Psoas muscle (tissue), 7 donors: ENCODE measurements at regions not wholly inside any gene's neighbourhood (a gene's known extent, or its start where the extent isn't known, plus 50 kb on each side); places are given as distances from the start of the nearest gene placed in this dataset.

ENCODE experiments used
- ATAC-seq, 4 donors: fragments of 200-7000 bp; cut with Tn5 transposase; one replicate each; pipeline ENCODE4 v1.9.1; 2020; ENCODE audit warnings: moderate library complexity in 3 of 4, mild to moderate bottlenecking in 2 of 4
- DNase-seq, 2 donors: peaks; one replicate each; pipeline ENCODE4 v3.0.0-alpha.2; 2020
- H3K27ac ChIP-seq: fragments of 200-600 bp; one replicate; pipeline ENCODE4 v1.8.0; 2022
- H3K27me3 ChIP-seq, 3 donors: fragments of 200-600 bp in 1 of 3; one replicate each; pipeline versions ENCODE4 v1.6.1 to v1.8.0; 2013 to 2022; ENCODE audit warnings: low read length in 2 of 3, mild to moderate bottlenecking in 2 of 3, moderate library complexity in 1 of 3; ENCODE audit not compliant: insufficient read depth in 3 of 3
- H3K36me3 ChIP-seq, 2 donors: fragments of 200-600 bp in 1 of 2; one replicate each; pipeline versions ENCODE4 v1.6.1 to v1.8.0; 2013 to 2022; ENCODE audit warnings: low read depth in 1 of 2, mild to moderate bottlenecking in 1 of 2, moderate library complexity in 1 of 2; ENCODE audit not compliant: insufficient read depth in 1 of 2
- H3K4me1 ChIP-seq: fragments of 200-600 bp; one replicate; pipeline ENCODE4 v1.8.0; 2022
- H3K4me3 ChIP-seq: fragments of 200-600 bp; one replicate; pipeline ENCODE4 v1.8.0; 2022; ENCODE audit warnings: mild to moderate bottlenecking
- H3K9me3 ChIP-seq: fragments of 200-600 bp; one replicate; pipeline ENCODE4 v1.8.0; 2022
- CTCF ChIP-seq: fragments of 200-600 bp; IDR thresholded peaks from one replicate; pipeline ENCODE4 v1.8.0; 2022; ENCODE audit warnings: antibody characterized with exemption
- WGBS, 3 donors: extraction: QIAGEN DNeasy Blood & Tissue Kit; methylation state at CpG; one replicate each; pipeline versions ENCODE4 v1.1.6 to v1.1.7; 2013; 5-methylcytosine and 5-hydroxymethylcytosine counted together
- intact Hi-C, 2 donors: fragments of 100-400 bp; cut with DNase I; formaldehyde crosslinking; loops; one replicate each; pipeline versions ENCODE4 v1.11.0 to v1.14.2; 2022
- donor health status: healthy with polysubstance abuse.
- donor health status: DM: no; HTN: no; CAD: no; lungs with moderate emphysema.
- donor health status: Bipolar disorder and iron deficiency.
- donor health status: healthy.
- donor health status: DM: yes; HTN: yes; CAD: no.
- donor health status: DM: no; HTN: no; CAD: no.
- donor health status: DM: yes; HTN: yes; CAD: no.

DNA sequence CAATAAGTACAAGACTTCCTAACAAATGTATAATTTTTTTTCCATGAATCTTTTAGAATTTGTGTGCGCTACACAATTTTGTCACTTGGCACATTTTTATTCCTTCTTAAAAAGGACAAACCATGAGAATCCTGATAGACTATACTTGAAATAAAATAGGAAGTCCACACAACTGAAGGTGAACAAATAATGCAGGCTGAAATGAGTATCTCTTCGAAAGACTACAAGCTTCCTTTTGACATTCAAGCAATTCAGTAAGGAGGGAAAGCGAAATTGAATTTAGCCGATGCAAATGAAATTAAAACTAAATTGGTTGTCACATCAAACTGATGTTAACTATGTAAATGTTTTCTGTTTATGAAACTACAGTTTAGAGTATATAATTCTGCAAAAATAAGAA, 374.4 kb upstream of the CCNH start:
- intact Hi-C loops = loop anchor here in 1 of 2 donors (10.0 kb wide), 1 partner anchor 358 kb away; no protein-coding TSS in a partner anchor
- no peak for DNase-seq
- Histone ChIP-seq H3K27ac (no peak overlapping the region), H3K36me3 (no peaks in the 10 kb centered on the region), H3K27me3 (peaks cover 0 to 10% (median 0%) of the 10 kb centered on the region in 3 donors), H3K4me1 (no peaks in the 10 kb centered on the region), H3K9me3 (no peaks in the 10 kb centered on the region), H3K4me3 (no peak overlapping the region)
- ATAC-seq = no peak
- TF ChIP-seq CTCF = no peak
- WGBS, 3 donors = 65 to 78% (median 66%) methylated on average over 4 of the region's 4 CpGs

DNA sequence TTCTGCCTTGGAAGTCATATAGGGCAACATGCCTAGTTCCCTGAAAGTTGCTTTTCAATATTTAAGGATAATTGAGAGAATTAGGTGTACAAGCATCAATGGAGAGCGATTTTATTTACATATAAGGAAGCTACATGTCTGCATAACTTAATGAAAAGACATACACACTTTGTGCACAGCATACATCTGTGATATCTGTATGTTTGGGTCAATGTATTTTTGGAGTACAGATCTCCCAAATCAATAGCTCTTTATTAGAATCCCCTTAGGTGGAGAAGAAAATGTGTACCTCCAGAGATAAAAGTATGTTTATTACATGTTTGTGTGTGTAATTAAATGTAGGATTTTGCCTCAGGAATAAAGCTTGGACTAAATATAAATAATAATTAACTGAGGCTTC, 373.7 kb upstream of the CCNH start:
- DNase-seq (no peak), ATAC-seq (no peak)
- Histone ChIP-seq H3K27ac (no peak overlapping the region), H3K4me3 (no peak overlapping the region), H3K36me3 (no peaks in the 10 kb centered on the region), H3K27me3 (peaks cover 0 to 10% (median 0%) of the 10 kb centered on the region in 3 donors), H3K9me3 (no peaks in the 10 kb centered on the region), H3K4me1 (no peaks in the 10 kb centered on the region)
- intact Hi-C loops = loop anchor here in 1 of 2 donors (10.0 kb wide), 1 partner anchor 358 kb away; no protein-coding TSS in a partner anchor
- 40 to 60% (median 54%) methylated on average over 1 of the region's 1 CpG for WGBS, 3 donors
- TF ChIP-seq CTCF = no peak

- Histone ChIP-seq H3K9me3 (no peaks in the 10 kb centered on the region), H3K27ac (no peak overlapping the region), H3K36me3 (no peaks in the 10 kb centered on the region), H3K4me3 (no peak overlapping the region), H3K27me3 (peaks cover 0 to 10% (median 0%) of the 10 kb centered on the region in 3 donors), H3K4me1 (no peaks in the 10 kb centered on the region)
- 22 to 40% (median 40%) methylated on average over 4 of the region's 4 CpGs for WGBS, 3 donors
- ATAC-seq (no peak), DNase-seq (no peak)
- intact Hi-C loops = loop anchor here in 1 of 2 donors (10.0 kb wide), 1 partner anchor 359 kb away; no protein-coding TSS in a partner anchor
- TF ChIP-seq CTCF = no peak
These were observed 373.0 kb upstream of the CCNH start for GRCh38 chr5:87785554-87786335.

GRCh38 chr5:87784879-87785495, 372.3 kb upstream of the CCNH start:
- ATAC-seq = no peak

More at GRCh38 chr5:87784879-87785495, 372.3 kb upstream of the CCNH start:
- no peak for TF ChIP-seq CTCF
- WGBS, 3 donors = 70 to 82% (median 81%) methylated on average over 4 of the region's 4 CpGs
- H3K27ac ChIP-seq = no peak overlapping the region
- DNase-seq = no peak
- H3K9me3 ChIP-seq = no peaks in the 10 kb centered on the region
- intact Hi-C loops = loop anchor here (5.0 to 10.0 kb wide), 3 partner anchors 360 to 907 kb away; no protein-coding TSS in a partner anchor
- H3K27me3 ChIP-seq = peaks cover 0 to 10% (median 0%) of the 10 kb centered on the region in 3 donors
- no peak overlapping the region for H3K4me3 ChIP-seq
- no peaks in the 10 kb centered on the region for H3K4me1 ChIP-seq
- no peaks in the 10 kb centered on the region for H3K36me3 ChIP-seq
